SK-N-SH (cell line): ENCODE measurements at regions not wholly inside any gene's neighbourhood (a gene's known extent, or its start where the extent isn't known, plus 50 kb on each side); places are given as distances from the start of the nearest gene placed in this dataset.

Experiments
- CTCF ChIP-seq: fragments of 200-600 bp; sonication (generic); IDR thresholded peaks from 2 replicates; pipeline ENCODE4 v1.6.1; 2017; ENCODE audit warnings: antibody characterized with exemption, mild to moderate bottlenecking, moderate library complexity
- FOXJ3 ChIP-seq: sonication (generic); formaldehyde crosslinking; IDR thresholded peaks from 2 replicates; pipeline ENCODE4 v1.5.1; 2020; ENCODE audit warnings: mild to moderate bottlenecking, missing genetic modification reagents
- MEF2A ChIP-seq: IDR thresholded peaks from 2 replicates; pipeline ENCODE4 v1.4.0; 2012; ENCODE audit warnings: low read depth, borderline replicate concordance
- MXI1 ChIP-seq: IDR thresholded peaks from 2 replicates; pipeline ENCODE4 v1.6.1; 2012; ENCODE audit warnings: mild to moderate bottlenecking, low read depth, low read length, improper control_type of control experiment
- PBX3 ChIP-seq: IDR thresholded peaks from 2 replicates; pipeline ENCODE4; 2012
- REST ChIP-seq: IDR thresholded peaks from 2 replicates; pipeline ENCODE4 v1.6.1; 2012; ENCODE audit warnings: mild to moderate bottlenecking, low read depth, low read length, moderate library complexity
- SMC3 ChIP-seq: IDR thresholded peaks from 2 replicates; pipeline ENCODE4 v1.6.1; 2012; ENCODE audit warnings: low read depth, low read length, improper control_type of control experiment
- TAF1 ChIP-seq: IDR thresholded peaks from 2 replicates; pipeline ENCODE4 v1.6.1; 2012; ENCODE audit warnings: low read depth, mild to moderate bottlenecking, low read length, moderate library complexity, borderline replicate concordance
- TEAD4 ChIP-seq: IDR thresholded peaks from 2 replicates; pipeline ENCODE4 v1.4.0; 2012; ENCODE audit warnings: mild to moderate bottlenecking, borderline replicate concordance; ENCODE audit not compliant: insufficient read depth
- USF1 ChIP-seq: IDR thresholded peaks from 2 replicates; pipeline ENCODE4 v1.4.0; 2012; ENCODE audit warnings: low read depth, borderline replicate concordance
- ZBTB33 ChIP-seq: IDR thresholded peaks from 2 replicates; pipeline ENCODE4 v1.4.0; 2012; ENCODE audit warnings: low read depth, borderline replicate concordance

- TF ChIP-seq CTCF (no peak), PBX3 (no peak), SMC3 (no peak), TAF1 (no peak), TEAD4 (no peak), MEF2A (no peak), REST (no peak), USF1 (no peak), MXI1 (no peak), FOXJ3 (no peak), ZBTB33 (no peak)
These were observed 67.3 kb upstream of the SALL3 start for GRCh38 chr18:78912336-78912735.
